Ishikawa (cell line): ENCODE measurements at regions not wholly inside any gene's neighbourhood (a gene's known extent, or its start where the extent isn't known, plus 50 kb on each side); places are given as distances from the start of the nearest gene placed in this dataset.

ENCODE experiments used
- CEBPB ChIP-seq: IDR thresholded peaks from 2 replicates; pipeline ENCODE4 v1.6.1; 2012
- CREB1 ChIP-seq: IDR thresholded peaks from 2 replicates; pipeline ENCODE4 v1.6.1; 2012; ENCODE audit warnings: low read depth
- EGR1 ChIP-seq: IDR thresholded peaks from 2 replicates; pipeline ENCODE4 v1.6.1; 2012
- EP300 ChIP-seq: IDR thresholded peaks from 2 replicates; pipeline ENCODE4 v1.6.1; 2012; ENCODE audit warnings: borderline replicate concordance
- FOXM1 ChIP-seq: IDR thresholded peaks from 2 replicates; pipeline ENCODE4 v1.6.1; 2012; ENCODE audit warnings: low read depth, borderline replicate concordance
- MAX ChIP-seq: IDR thresholded peaks from 2 replicates; pipeline ENCODE4 v1.6.1; 2012
- NFIC ChIP-seq: IDR thresholded peaks from 2 replicates; pipeline ENCODE4 v1.6.1; 2012
- RAD21 ChIP-seq: IDR thresholded peaks from 2 replicates; pipeline ENCODE4 v1.6.1; 2012; ENCODE audit warnings: low read depth
- REST ChIP-seq: IDR thresholded peaks from 2 replicates; pipeline ENCODE4 v1.6.1; 2012; ENCODE audit warnings: low read depth, mild to moderate bottlenecking
- TAF1 ChIP-seq: IDR thresholded peaks from 2 replicates; pipeline ENCODE4 v1.6.1; 2012; ENCODE audit warnings: low read depth, mild to moderate bottlenecking
- TCF12 ChIP-seq: IDR thresholded peaks from 2 replicates; pipeline ENCODE4 v1.6.1; 2012; ENCODE audit warnings: low read depth
- TEAD4 ChIP-seq: IDR thresholded peaks from 2 replicates; pipeline ENCODE4 v1.6.1; 2012
- USF1 ChIP-seq: IDR thresholded peaks from 2 replicates; pipeline ENCODE4 v1.6.1; 2012
- YY1 ChIP-seq: IDR thresholded peaks from 2 replicates; pipeline ENCODE4 v1.6.1; 2012; ENCODE audit warnings: low read depth
- ZBTB7A ChIP-seq: IDR thresholded peaks from 2 replicates; pipeline ENCODE4 v1.6.1; 2012; ENCODE audit warnings: low read depth

GRCh38 chr12:124091835-124092234, 118.8 kb downstream of the ZNF664 start:
- TF ChIP-seq TCF12: no peak
- TF ChIP-seq RAD21: no peak

- TF ChIP-seq MAX: no peak
- no peak for TF ChIP-seq RAD21
- no peak for TF ChIP-seq CEBPB
- no peak for TF ChIP-seq TAF1
- no peak for TF ChIP-seq REST
- no peak for TF ChIP-seq EGR1
- TF ChIP-seq NFIC: no peak
- no peak for TF ChIP-seq EP300
- TF ChIP-seq TEAD4: no peak
- no peak for TF ChIP-seq USF1
- no peak for TF ChIP-seq FOXM1
- no peak for TF ChIP-seq CREB1
- TF ChIP-seq ZBTB7A: no peak
- TF ChIP-seq YY1: no peak
- no peak for TF ChIP-seq TCF12
Measured at GRCh38 chr12:124093297-124093696, 120.3 kb downstream of the ZNF664 start.

GRCh38 chr12:124094188-124094587, 121.2 kb downstream of the ZNF664 start:
- TF ChIP-seq REST: no peak
- TF ChIP-seq CEBPB: no peak
- TF ChIP-seq USF1: no peak
- TF ChIP-seq FOXM1: no peak
- no peak for TF ChIP-seq EP300

GRCh38 chr12:124094733-124095132, 121.7 kb downstream of the ZNF664 start:
- no peak for TF ChIP-seq YY1
- TF ChIP-seq USF1: no peak
- no peak for TF ChIP-seq EGR1
- TF ChIP-seq ZBTB7A: no peak
- no peak for TF ChIP-seq TEAD4
- TF ChIP-seq NFIC: no peak
- no peak for TF ChIP-seq RAD21
- no peak for TF ChIP-seq REST

- TF ChIP-seq CREB1 (no peak), YY1 (no peak), MAX (no peak), CEBPB (no peak), RAD21 (no peak), TCF12 (no peak), USF1 (no peak), TAF1 (no peak), EGR1 (no peak), NFIC (no peak)
Measured at GRCh38 chr12:124096109-124096508, 123.1 kb downstream of the ZNF664 start.
